Hepatocyte (in vitro differentiated cells): ENCODE measurements at regions not wholly inside any gene's neighbourhood (a gene's known extent, or its start where the extent isn't known, plus 50 kb on each side); places are given as distances from the start of the nearest gene placed in this dataset.

Source experiments
- EZH2 ChIP-seq: fragments of 200-600 bp; sonication (generic); IDR thresholded peaks from 2 replicates; pipeline ENCODE4 v1.6.1; 2016; ENCODE audit warnings: antibody characterized with exemption, mild to moderate bottlenecking, borderline replicate concordance
- TF ChIP-seq, protein P1 (sequence below): fragments of 200-600 bp; sonication (generic); IDR thresholded peaks from 2 replicates; pipeline ENCODE4 v1.5.1; 2016; ENCODE audit warnings: antibody characterized with exemption, mild to moderate bottlenecking; ENCODE audit not compliant: poor library complexity

DNA sequence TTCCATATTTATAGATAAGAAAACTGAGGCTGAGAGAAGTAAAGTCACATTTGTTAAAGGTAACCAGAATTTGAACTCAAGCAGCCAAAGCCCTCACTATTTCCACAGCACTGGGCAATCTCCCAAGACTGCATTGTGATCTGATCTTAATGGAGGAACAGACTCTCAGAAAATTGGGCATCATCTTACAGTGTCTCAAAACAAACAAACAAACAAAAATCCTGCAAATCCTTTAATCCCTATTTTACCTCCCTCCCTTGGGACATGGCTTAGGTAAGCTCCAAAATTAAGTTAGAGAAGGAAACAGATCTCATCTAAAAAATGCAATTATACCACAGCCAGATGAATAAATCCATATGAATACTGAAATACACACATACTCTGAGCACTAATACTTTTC is 57.5 kb downstream of the FHIP2A start:
- no peak for TF ChIP-seq EZH2
- TF ChIP-seq, protein P1, sequence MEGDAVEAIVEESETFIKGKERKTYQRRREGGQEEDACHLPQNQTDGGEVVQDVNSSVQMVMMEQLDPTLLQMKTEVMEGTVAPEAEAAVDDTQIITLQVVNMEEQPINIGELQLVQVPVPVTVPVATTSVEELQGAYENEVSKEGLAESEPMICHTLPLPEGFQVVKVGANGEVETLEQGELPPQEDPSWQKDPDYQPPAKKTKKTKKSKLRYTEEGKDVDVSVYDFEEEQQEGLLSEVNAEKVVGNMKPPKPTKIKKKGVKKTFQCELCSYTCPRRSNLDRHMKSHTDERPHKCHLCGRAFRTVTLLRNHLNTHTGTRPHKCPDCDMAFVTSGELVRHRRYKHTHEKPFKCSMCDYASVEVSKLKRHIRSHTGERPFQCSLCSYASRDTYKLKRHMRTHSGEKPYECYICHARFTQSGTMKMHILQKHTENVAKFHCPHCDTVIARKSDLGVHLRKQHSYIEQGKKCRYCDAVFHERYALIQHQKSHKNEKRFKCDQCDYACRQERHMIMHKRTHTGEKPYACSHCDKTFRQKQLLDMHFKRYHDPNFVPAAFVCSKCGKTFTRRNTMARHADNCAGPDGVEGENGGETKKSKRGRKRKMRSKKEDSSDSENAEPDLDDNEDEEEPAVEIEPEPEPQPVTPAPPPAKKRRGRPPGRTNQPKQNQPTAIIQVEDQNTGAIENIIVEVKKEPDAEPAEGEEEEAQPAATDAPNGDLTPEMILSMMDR = no peak
